Heart left ventricle (tissue), 13 donors: ENCODE measurements at regions not wholly inside any gene's neighbourhood (a gene's known extent, or its start where the extent isn't known, plus 50 kb on each side); places are given as distances from the start of the nearest gene placed in this dataset.

ENCODE experiments used
- POLR2A ChIP-seq, 2 donors: fragments of 450-650 bp; IDR thresholded peaks; one replicate each; pipeline ENCODE4 v1.6.1; 2017; ENCODE audit warnings: antibody characterized with exemption in 2 of 2, mild to moderate bottlenecking in 2 of 2, moderate library complexity in 2 of 2
- TF ChIP-seq, protein P1 (sequence below), 12 donors: fragments of 200-600 bp; sonication (generic) in 4 of 12; IDR thresholded peaks; one replicate each; pipeline versions ENCODE4 v1.5.0 to v1.8.0; 2018 to 2022; ENCODE audit warnings: antibody characterized with exemption in 12 of 12, mild to moderate bottlenecking in 5 of 12
- donor health status: ischemic (EF 13 %, LVEDD 7.1; RV severe dilation, severe dysfunction).
- donor health status: DM: no; HTN: yes; CAD: no.
- donor health status: DM: no; HTN: no; CAD: no.
- donor health status: ischemic (EF 25% LVEDD 6.9; RV normal size, moderate dysfunction).
- donor health status: ischemic (EF 25% LVEDD 5.7; RV mildly dilated, moderate dysfunction).
- donor health status: ischemic (EF 35%, LVEDD 5.7; RV mildly dilated, moderate dysfunction).
- donor health status: nonischemic (EF 11% LVEDD 7.7; RV severe dilation, severe dysfunction).
- donor health status: DM: yes; HTN: yes; CAD: no.
- donor health status: PGD.
- donor health status: ischemic (EF 29% LVEDD 5.4; RV normal size, mild dysfunction).
- donor health status: nonischemic (EF 23%, LVEDD 6.1; RV moderate dilation, normal function).

DNA sequence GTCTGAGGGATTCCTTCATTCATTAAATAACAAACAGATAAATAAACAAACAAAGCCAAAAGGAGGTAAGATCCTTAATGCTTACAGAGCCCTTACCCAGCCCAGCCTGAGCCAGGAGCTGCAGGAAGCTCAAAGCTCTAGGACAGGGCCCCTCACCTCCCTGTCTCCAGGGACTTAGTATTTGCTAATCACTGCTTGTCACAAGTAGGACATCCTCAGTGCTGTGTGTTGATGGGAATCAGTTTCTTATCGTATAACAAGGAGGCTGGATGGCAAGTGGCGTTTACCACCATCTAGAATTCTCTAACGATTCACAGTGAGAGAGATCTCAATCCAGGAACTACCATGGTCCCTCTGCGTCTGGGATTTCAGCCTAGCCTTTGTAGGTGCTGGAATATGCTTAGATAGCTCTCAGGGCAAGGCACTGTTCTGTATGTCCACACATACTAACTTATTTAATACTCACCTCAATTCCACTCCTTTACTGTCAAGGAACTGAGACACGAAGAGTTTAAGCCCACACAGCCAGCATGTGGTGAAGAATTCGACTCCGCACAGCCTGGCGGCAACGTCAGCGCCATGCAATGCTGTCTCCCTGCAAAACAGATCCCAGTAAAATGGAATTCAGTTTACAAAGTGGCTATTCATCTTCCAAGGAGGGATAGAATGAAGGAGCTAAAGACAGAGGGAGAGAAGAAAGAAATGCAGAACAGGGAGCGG is 164.8 kb downstream of the MYCN start:
- TF ChIP-seq, protein P1, sequence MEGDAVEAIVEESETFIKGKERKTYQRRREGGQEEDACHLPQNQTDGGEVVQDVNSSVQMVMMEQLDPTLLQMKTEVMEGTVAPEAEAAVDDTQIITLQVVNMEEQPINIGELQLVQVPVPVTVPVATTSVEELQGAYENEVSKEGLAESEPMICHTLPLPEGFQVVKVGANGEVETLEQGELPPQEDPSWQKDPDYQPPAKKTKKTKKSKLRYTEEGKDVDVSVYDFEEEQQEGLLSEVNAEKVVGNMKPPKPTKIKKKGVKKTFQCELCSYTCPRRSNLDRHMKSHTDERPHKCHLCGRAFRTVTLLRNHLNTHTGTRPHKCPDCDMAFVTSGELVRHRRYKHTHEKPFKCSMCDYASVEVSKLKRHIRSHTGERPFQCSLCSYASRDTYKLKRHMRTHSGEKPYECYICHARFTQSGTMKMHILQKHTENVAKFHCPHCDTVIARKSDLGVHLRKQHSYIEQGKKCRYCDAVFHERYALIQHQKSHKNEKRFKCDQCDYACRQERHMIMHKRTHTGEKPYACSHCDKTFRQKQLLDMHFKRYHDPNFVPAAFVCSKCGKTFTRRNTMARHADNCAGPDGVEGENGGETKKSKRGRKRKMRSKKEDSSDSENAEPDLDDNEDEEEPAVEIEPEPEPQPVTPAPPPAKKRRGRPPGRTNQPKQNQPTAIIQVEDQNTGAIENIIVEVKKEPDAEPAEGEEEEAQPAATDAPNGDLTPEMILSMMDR (IDR thresholded peaks at IDR 0.05), result no peak
- TF ChIP-seq POLR2A (IDR thresholded peaks at IDR 0.05), result no peak
